ENCODE measurements at regions not wholly inside any gene's neighbourhood (a gene's known extent, or its start where the extent isn't known, plus 50 kb on each side); places are given as distances from the start of the nearest gene placed in this dataset.

- no peak overlapping the region for H2AFZ ChIP-seq (ENCODE audit: low read length)
- H3K4me2 ChIP-seq (ENCODE audit: low read depth, low read length, poor library complexity, severe bottlenecking), result no peak overlapping the region
- no peaks in the 10 kb centered on the region for H3K9me3 ChIP-seq (ENCODE audit: insufficient read depth, low read depth, low read length)
- no peak overlapping the region for H3K9ac ChIP-seq (ENCODE audit: low read depth, low read length, poor library complexity, severe bottlenecking)
- no peaks in the 10 kb centered on the region for H3K36me3 ChIP-seq (ENCODE audit: insufficient read depth, low read length)
- no peaks in the 10 kb centered on the region for H3K9me2 ChIP-seq (replicated peaks; ENCODE audit: low read depth, low read length)
- no peak overlapping the region for H3K4me3 ChIP-seq (ENCODE audit: low read length, poor library complexity, severe bottlenecking)
- no peaks in the 10 kb centered on the region for H3K79me2 ChIP-seq (ENCODE audit: insufficient read depth, low read length)
- TF ChIP-seq EZH2phosphoT487 (IDR thresholded peaks at IDR 0.05; ENCODE audit: borderline replicate concordance), result no peak
- TF ChIP-seq CTCF (conservative IDR thresholded peaks at IDR 0.05; ENCODE audit: low read length), result no peak
- no peaks in the 10 kb centered on the region for H3F3A ChIP-seq (ENCODE audit: low read depth)
- H3K27me3 ChIP-seq (ENCODE audit: insufficient read depth, low read length, poor library complexity, severe bottlenecking), result no peaks in the 10 kb centered on the region
- no peaks in the 10 kb centered on the region for H3K4me1 ChIP-seq (ENCODE audit: insufficient read depth, low read length, poor library complexity, severe bottlenecking)
- no peaks in the 10 kb centered on the region for H4K20me1 ChIP-seq (ENCODE audit: insufficient read depth, low read length, poor library complexity, severe bottlenecking)
These were observed 444.3 kb downstream of the SLC4A3 start for GRCh38 chr2:220071696-220072095.

GRCh38 chr2:220072669-220073220 lies 445.3 kb downstream of the SLC4A3 start:
- H3K9me3 ChIP-seq (ENCODE audit: insufficient read depth, low read depth, low read length), result no peaks in the 10 kb centered on the region
- TF ChIP-seq CTCF (conservative IDR thresholded peaks at IDR 0.05; ENCODE audit: low read length) (no peak), EZH2phosphoT487 (IDR thresholded peaks at IDR 0.05; ENCODE audit: borderline replicate concordance) (no peak)
- no peak overlapping the region for H3K4me3 ChIP-seq (ENCODE audit: low read length, poor library complexity, severe bottlenecking)
- H4K20me1 ChIP-seq (ENCODE audit: insufficient read depth, low read length, poor library complexity, severe bottlenecking), result no peaks in the 10 kb centered on the region
- no peaks in the 10 kb centered on the region for H3K36me3 ChIP-seq (ENCODE audit: insufficient read depth, low read length)
- H2AFZ ChIP-seq (ENCODE audit: low read length), result no peak overlapping the region
- H3K79me2 ChIP-seq (ENCODE audit: insufficient read depth, low read length), result no peaks in the 10 kb centered on the region
- no peak overlapping the region for H3K9ac ChIP-seq (ENCODE audit: low read depth, low read length, poor library complexity, severe bottlenecking)
- no peaks in the 10 kb centered on the region for H3F3A ChIP-seq (ENCODE audit: low read depth)
- H3K4me1 ChIP-seq (ENCODE audit: insufficient read depth, low read length, poor library complexity, severe bottlenecking), result no peaks in the 10 kb centered on the region
- no peaks in the 10 kb centered on the region; the same call in 1 of the 2 replicates for H3K9me2 ChIP-seq (replicated peaks; ENCODE audit: low read depth, low read length)
- no peaks in the 10 kb centered on the region for H3K27me3 ChIP-seq (ENCODE audit: insufficient read depth, low read length, poor library complexity, severe bottlenecking)
- no peak overlapping the region for H3K4me2 ChIP-seq (ENCODE audit: low read depth, low read length, poor library complexity, severe bottlenecking)

- H3K9ac ChIP-seq (ENCODE audit: low read depth, low read length, poor library complexity, severe bottlenecking), result no peak overlapping the region
- no peak overlapping the region for H3K4me2 ChIP-seq (ENCODE audit: low read depth, low read length, poor library complexity, severe bottlenecking)
- H3K79me2 ChIP-seq (ENCODE audit: insufficient read depth, low read length), result no peaks in the 10 kb centered on the region
- no peaks in the 10 kb centered on the region for H3F3A ChIP-seq (ENCODE audit: low read depth)
- no peaks in the 10 kb centered on the region for H3K36me3 ChIP-seq (ENCODE audit: insufficient read depth, low read length)
- no peaks in the 10 kb centered on the region; the same call in 1 of the 2 replicates for H3K9me2 ChIP-seq (replicated peaks; ENCODE audit: low read depth, low read length)
- TF ChIP-seq CTCF (conservative IDR thresholded peaks at IDR 0.05; ENCODE audit: low read length) (no peak), EZH2phosphoT487 (IDR thresholded peaks at IDR 0.05; ENCODE audit: borderline replicate concordance) (no peak)
- no peaks in the 10 kb centered on the region for H4K20me1 ChIP-seq (ENCODE audit: insufficient read depth, low read length, poor library complexity, severe bottlenecking)
- H3K4me1 ChIP-seq (ENCODE audit: insufficient read depth, low read length, poor library complexity, severe bottlenecking), result no peaks in the 10 kb centered on the region
- no peak overlapping the region for H3K4me3 ChIP-seq (ENCODE audit: low read length, poor library complexity, severe bottlenecking)
- no peaks in the 10 kb centered on the region for H3K27me3 ChIP-seq (ENCODE audit: insufficient read depth, low read length, poor library complexity, severe bottlenecking)
- no peaks in the 10 kb centered on the region for H3K9me3 ChIP-seq (ENCODE audit: insufficient read depth, low read depth, low read length)
- H2AFZ ChIP-seq (ENCODE audit: low read length), result no peak overlapping the region
These were observed 448.4 kb downstream of the SLC4A3 start for GRCh38 chr2:220075835-220076234.

Data from Loucy (cell line).